ENCODE measurements at regions not wholly inside any gene's neighbourhood (a gene's known extent, or its start where the extent isn't known, plus 50 kb on each side); places are given as distances from the start of the nearest gene placed in this dataset.

- no peak for DNase-seq (ENCODE audit: low spot score)
Observed at GRCh38 chr12:91793676-91794075, 352.0 kb downstream of the BTG1 start.

GRCh38 chr12:91792597-91792996 is 353.0 kb downstream of the BTG1 start:
- DNase-seq (ENCODE audit: low spot score), result no peak

- no peak for DNase-seq (ENCODE audit: low spot score)
Observed at GRCh38 chr12:91786499-91787272, 359.0 kb downstream of the BTG1 start.

GRCh38 chr12:91785655-91786498 is 359.8 kb downstream of the BTG1 start:
- DNase-seq (ENCODE audit: low spot score), result no peak

- DNase-seq (ENCODE audit: low spot score), result peak; percentile 9
Observed at GRCh38 chr12:91781114-91781513, 364.5 kb downstream of the BTG1 start.

GRCh38 chr12:91778938-91779400 is 366.7 kb downstream of the BTG1 start:
- DNase-seq (ENCODE audit: low spot score), result peak; percentile 79

GRCh38 chr12:91778091-91778832 is 367.4 kb downstream of the BTG1 start:
- DNase-seq (ENCODE audit: low spot score), result no peak

- no peak for DNase-seq (ENCODE audit: low spot score)
Observed at GRCh38 chr12:91777268-91777992, 368.2 kb downstream of the BTG1 start.

- peak; percentile 19 for DNase-seq (ENCODE audit: low spot score)
Observed at GRCh38 chr12:91774434-91774921, 371.2 kb downstream of the BTG1 start.

GRCh38 chr12:91773749-91774429 is 371.8 kb downstream of the BTG1 start:
- DNase-seq (ENCODE audit: low spot score), result no peak

- DNase-seq (ENCODE audit: low spot score), result no peak
Observed at GRCh38 chr12:91772411-91772810, 373.2 kb downstream of the BTG1 start.

GRCh38 chr12:91769736-91770135 is 375.9 kb downstream of the BTG1 start:
- DNase-seq (ENCODE audit: low spot score), result no peak

- DNase-seq (ENCODE audit: low spot score), result no peak
Observed at GRCh38 chr12:91767237-91767636, 378.4 kb downstream of the BTG1 start.

- DNase-seq (ENCODE audit: low spot score), result no peak
Observed at GRCh38 chr12:91766454-91766853, 379.2 kb downstream of the BTG1 start.

GRCh38 chr12:91763654-91764370 is 381.8 kb downstream of the BTG1 start:
- no peak for DNase-seq (ENCODE audit: low spot score)

- no peak for DNase-seq (ENCODE audit: low spot score)
Observed at GRCh38 chr12:91753649-91754048, 392.0 kb downstream of the BTG1 start.

- no peak for DNase-seq (ENCODE audit: low spot score)
Observed at GRCh38 chr12:91746976-91747375, 398.7 kb downstream of the BTG1 start.

GRCh38 chr12:91744597-91744996 is 401.0 kb downstream of the BTG1 start:
- no peak for DNase-seq (ENCODE audit: low spot score)

GRCh38 chr12:91743704-91744321 is 401.8 kb downstream of the BTG1 start:
- no peak for DNase-seq (ENCODE audit: low spot score)

GRCh38 chr12:91743280-91743679 is 402.4 kb downstream of the BTG1 start:
- no peak for DNase-seq (ENCODE audit: low spot score)
